SIG-M5 (cell line): ENCODE measurements at regions not wholly inside any gene's neighbourhood (a gene's known extent, or its start where the extent isn't known, plus 50 kb on each side); places are given as distances from the start of the nearest gene placed in this dataset.

Experiments
- DNase-seq: peaks from one replicate; lab custom pipeline; 2025; lab: John Stamatoyannopoulos, UW

DNA sequence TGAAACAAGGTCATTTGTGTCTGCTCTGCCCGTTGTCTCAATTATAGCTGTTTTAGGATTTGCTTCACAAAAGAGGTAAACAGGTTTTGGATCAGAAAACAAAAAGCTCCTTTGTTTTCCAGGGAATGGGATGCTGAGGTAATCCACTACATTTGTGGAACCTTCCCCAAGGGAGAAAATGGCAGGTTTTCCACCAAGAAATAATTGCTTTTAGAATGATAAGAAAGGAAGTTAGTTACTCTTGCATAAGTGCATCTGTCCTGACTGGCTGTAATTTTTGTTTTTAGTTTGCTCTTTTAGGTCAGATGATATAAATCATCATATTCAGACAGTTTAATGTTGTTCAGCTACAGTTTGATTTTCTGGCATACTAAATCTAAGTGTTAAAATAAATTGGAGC is 198.5 kb upstream of the COL8A1 start:
- no peak for DNase-seq

DNA sequence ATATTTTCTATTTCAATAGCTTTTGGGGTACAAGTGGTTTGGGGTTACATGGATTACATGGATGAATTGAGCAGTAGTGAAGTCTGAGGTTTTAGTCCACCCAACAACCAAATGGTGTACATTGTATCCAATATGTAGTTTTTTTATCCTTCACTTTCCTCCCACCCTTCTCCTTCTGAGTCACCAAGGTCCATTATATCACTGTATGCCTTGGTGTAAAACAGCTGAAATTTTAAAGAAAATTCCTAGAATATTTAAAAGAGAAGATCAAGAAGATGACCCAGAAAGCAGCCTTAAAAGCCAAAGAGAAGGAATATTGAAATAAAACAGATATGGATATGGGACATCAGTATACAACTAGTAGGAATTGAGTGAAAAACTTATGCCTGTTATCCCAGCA is 204.2 kb upstream of the COL8A1 start:
- DNase-seq = no peak

- DNase-seq = no peak
Measured at GRCh38 chr3:99430348-99431134, 207.9 kb upstream of the COL8A1 start.

DNA sequence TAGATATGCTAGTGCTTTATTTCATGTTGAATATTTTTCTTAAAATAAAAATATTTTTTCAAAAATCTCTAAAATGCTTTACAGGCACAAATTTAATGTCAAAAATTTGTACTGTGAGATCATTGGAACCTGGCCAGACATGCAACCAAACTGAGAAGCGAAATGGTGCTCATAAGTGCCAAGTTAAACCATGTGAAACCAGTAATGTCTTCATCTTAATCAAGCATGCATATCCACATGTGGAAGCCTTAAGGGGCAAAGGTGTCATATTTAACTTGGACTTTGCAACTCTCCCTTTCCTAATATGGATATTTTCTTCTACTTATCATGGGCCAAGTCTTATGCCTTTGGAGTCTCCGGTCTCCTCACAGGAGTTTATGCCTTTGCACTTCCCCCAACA is 208.9 kb upstream of the COL8A1 start:
- DNase-seq = no peak

DNA sequence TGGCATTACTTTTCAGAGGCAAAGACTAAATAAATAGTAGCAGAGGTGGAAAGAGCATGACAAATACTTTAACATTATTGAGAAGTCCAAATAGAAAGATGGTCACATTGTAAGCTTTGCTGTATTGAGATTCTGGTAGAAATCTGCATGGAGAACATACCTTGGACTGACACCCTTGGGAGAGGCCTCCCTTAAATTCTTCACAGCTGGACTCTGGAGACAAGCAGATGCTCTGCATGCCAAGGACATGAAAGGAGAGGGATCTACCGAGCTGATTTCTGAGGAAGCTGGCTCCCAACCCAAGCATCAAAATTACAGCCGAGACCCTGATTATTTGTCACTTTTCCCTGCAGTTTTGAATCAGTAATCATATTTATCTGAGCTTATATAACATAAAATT is 212.5 kb upstream of the COL8A1 start:
- DNase-seq = no peak

DNA sequence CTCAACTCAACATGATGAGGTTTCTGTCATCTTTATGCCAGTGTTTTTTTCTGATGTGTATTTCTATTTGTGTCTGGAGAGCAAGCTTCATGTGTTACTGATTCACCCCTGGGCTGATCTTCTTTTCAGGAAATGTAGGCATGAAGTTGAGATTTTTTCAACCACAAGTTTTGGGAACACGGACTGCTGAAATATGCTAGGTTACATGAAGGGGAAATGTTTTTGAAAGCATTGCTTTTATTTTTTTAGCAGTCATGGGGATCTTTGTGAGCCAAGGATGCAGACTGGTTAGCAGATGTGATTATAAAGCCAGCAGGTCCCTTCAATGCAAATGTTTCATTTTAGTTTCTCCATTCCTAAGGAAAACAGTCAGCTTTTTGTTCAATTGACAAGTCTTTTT is 219.3 kb upstream of the COL8A1 start:
- no peak for DNase-seq

DNA sequence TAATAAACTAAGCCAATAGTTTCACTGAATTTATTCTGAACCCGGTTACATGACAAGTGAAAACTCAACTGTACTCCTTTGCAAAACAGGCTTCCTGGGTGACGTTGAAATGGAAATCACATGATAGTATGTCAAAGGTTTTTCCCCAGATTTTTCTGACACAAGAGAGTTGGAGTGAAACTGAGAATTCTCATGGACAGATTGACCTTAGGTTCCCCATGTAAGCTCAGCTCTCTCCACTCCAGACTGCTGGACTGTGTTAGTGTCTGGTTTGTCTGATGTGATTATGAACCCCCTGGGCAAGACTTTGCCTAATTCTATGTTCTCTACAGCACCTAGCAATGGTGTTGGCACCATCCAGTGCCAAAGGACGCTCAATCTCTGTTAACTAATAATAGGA is 219.7 kb upstream of the COL8A1 start:
- no peak for DNase-seq

GRCh38 chr3:99418209-99418635 is 220.2 kb upstream of the COL8A1 start:
- DNase-seq = no peak

DNA sequence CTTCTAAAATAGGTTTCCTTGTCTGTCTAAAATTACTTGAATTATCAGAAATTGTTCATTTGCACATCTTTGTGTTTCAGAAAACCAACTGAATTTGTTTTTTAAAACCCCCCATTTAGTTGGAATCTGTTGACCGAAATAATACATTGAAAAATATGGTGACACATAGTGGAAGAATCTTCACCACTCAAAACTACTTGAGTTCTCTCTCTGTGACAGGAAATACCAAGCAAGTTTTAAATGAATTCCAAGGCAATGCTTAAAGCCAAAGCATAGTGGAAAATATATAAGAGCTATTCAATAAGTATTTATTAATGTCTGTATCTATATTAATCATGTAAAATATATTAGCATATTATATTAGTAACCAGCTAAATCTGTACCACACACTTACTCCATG is 224.9 kb upstream of the COL8A1 start:
- DNase-seq = no peak

DNA sequence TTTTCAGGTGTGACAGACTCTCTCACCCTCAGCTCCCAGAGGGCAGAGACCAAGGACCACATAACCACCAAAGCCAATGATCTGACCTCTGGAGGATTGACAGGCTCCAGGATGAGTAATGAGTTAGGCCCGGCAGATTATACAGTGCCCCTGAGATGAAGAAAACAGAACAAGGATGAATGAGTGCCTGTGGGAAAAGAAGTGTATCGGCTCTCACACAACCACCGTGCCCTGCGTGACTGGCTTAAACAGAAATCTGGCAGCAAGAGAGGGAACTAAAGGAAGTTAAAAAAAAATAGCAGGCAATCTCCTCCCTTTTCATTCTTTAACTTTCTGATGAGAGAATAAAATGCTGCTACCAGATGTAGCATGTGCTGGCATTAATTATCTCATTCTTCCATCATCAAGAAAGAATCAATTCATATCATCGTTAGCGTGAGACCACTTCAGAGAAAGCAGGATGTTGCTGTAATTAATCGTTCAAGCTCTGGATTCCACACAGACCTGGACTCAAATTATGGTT is 227.5 kb upstream of the COL8A1 start:
- no peak for DNase-seq

- DNase-seq = no peak
Measured at GRCh38 chr3:99409961-99410360, 228.4 kb upstream of the COL8A1 start.

GRCh38 chr3:99407257-99407656 is 231.1 kb upstream of the COL8A1 start:
- no peak for DNase-seq

- no peak for DNase-seq
Measured at GRCh38 chr3:99402755-99403154, 235.6 kb upstream of the COL8A1 start.

DNA sequence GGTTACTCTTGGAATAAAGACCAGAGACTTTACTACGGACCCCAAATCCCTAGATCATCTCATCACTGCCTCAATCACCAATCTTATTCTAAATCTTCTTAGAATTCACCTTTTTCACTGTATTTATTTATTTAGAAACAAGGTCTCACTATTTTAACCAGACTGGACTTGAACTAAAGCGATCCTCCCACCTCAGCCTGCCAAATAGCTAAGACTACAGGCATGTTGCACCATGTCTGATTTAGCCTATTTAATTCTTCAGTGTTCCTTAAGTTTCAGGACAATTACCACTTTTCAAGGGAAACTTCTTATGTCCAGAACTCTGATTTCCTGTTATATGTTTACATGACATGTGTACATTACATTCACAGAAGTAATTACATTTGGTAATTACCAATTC is 238.0 kb upstream of the COL8A1 start:
- no peak for DNase-seq

DNA sequence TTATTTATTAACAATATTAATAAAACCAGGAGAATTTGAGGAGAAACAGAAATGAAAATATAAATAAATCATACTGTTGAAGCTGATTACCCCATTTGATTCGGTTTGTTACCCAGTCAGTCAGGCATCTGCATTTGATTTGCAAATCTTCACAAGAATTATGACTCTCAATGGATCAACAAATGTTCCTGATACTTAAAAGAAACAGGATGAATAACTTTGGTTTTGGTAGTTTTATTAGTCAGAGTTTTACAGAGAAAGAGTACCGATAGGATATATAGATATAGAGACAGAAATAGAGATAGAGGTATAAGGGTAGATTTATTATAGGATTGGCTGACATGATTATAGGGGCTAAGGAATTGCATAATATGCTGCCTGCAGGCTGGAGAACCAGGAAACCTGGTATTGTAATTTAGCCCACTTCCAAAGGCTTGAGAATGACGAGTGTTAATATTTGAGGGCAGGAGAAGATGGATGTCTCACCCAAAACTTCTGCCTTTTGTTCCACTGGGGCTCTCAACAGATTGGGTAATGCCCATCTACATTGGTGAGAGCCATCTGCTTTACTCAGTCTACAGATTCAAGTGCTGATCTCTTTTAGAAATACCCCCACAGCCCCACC is 241.6 kb upstream of the COL8A1 start:
- DNase-seq = no peak

- DNase-seq = no peak
Measured at GRCh38 chr3:99394831-99395778, 243.3 kb upstream of the COL8A1 start.

- DNase-seq = no peak
Measured at GRCh38 chr3:99393961-99394360, 244.4 kb upstream of the COL8A1 start.

- no peak for DNase-seq
Measured at GRCh38 chr3:99388780-99389179, 249.6 kb upstream of the COL8A1 start.

- no peak for DNase-seq
Measured at GRCh38 chr3:99384596-99384995, 253.8 kb upstream of the COL8A1 start.

- DNase-seq = no peak
Measured at GRCh38 chr3:99376926-99377325, 261.5 kb upstream of the COL8A1 start.

GRCh38 chr3:99373846-99374210 is 264.6 kb upstream of the COL8A1 start:
- no peak for DNase-seq

DNA sequence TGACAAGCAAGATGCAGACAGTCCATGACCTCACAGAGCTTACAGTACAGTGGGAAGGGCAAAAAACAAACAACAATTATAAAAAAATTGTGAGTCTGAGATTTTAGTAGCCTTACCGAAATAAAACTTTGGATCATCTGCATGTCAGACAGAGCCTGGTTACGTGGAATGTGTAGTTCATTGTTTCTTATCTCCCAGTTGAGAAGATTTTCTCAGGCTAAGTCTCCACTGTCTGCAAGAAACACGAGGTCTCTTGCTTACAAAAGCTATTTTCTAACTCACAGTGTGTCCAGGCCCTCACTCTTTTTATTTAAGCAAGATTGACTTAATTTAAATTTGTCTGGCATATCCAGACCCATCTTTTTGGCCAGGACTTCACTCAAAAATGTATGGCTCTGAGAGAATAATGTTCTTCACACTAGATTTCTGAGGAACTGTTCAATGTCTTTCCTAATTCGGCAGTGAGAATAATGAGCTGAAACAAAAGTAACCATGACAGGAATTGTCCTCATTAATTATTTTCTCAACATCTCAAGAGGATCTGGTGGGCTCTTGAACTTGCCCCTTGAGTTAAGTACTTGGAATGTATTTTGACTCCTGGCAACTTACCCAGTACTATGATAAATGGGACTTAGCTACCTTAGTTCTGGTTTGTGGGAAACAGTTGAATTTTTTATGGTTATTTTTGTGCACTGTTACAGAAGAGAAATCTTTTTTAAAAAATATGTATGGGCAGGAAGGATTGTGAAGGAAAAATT is 265.1 kb upstream of the COL8A1 start:
- no peak for DNase-seq
